Epithelial cell of proximal tubule (primary cell): ENCODE measurements at regions not wholly inside any gene's neighbourhood (a gene's known extent, or its start where the extent isn't known, plus 50 kb on each side); places are given as distances from the start of the nearest gene placed in this dataset.

Experiments
- DNase-seq: peaks from one replicate; pipeline ENCODE4 v3.0.0-alpha.2; 2011; ENCODE audit warnings: low read depth
- H3K4me3 ChIP-seq: 2 replicates; pipeline ENCODE4 v1.5.1; 2011; ENCODE audit warnings: low read depth, mild to moderate bottlenecking, low read length
- CTCF ChIP-seq: conservative IDR thresholded peaks from 2 replicates; pipeline ENCODE4 v1.5.1; 2012; ENCODE audit warnings: low read depth, mild to moderate bottlenecking, low read length

DNA sequence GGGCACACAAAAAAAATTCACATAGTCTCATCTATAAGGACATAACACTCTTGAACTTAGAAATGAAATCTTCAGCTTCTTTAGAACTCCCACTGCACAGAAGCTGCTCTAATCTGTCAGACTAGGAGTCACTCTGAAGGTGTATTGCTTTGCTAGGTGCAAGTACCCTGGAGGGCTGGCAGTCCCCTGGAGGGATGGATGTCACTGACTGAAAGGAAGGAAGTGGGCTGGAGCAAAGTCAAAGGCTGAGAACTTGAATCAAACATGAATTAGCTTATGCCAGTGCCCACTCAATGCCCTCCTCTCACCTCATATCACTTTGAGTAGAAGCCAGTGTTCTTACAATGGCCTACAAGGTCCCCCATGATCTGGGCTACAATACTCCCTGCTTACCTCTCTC, 140.3 kb upstream of the ANKRD1 start:
- no peak for TF ChIP-seq CTCF
- H3K4me3 ChIP-seq, result no peak overlapping the region
- no peak for DNase-seq

GRCh38 chr10:91061608-91062007, 140.7 kb upstream of the ANKRD1 start:
- no peak for DNase-seq
- TF ChIP-seq CTCF, result no peak
- no peak overlapping the region for H3K4me3 ChIP-seq

DNA sequence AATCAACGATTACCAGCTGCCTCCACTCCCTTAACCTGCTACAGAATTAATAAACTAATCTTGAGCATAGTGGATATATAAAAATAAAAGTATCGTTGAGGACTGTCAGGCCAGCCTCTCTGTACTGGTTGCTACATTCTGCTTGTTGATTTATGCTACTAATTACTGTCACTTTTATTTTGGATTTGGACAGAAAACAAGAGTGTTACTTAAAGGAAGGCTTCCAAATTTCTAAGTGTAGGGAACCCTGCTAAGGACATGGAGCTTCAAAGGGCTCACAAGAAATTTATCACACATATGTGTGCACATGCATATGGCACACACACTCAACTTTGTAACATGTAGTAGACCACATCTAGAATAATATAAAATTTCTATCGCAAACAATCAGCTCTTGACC, 141.2 kb upstream of the ANKRD1 start:
- no peak overlapping the region for H3K4me3 ChIP-seq
- no peak for DNase-seq
- TF ChIP-seq CTCF, result no peak

DNA sequence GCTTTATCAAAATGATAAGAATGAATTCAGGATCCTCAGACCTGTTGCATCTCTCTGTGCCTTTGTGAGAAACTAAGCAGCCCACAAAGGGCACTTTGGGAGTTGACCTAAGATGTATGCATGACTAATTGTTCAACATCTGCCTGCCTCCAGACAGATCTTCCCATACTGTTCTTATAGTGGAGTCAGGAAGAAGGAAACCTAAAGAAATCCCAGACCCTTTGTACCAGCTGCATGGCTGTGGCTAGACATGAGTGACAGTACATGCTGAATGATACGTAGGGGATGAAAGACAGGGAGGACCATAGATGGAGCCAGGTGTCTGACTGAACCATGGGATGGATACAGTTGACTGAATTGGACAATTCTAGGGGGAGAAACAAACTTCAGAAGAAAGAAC, 148.7 kb upstream of the PCGF5 start:
- TF ChIP-seq CTCF, result no peak

DNA sequence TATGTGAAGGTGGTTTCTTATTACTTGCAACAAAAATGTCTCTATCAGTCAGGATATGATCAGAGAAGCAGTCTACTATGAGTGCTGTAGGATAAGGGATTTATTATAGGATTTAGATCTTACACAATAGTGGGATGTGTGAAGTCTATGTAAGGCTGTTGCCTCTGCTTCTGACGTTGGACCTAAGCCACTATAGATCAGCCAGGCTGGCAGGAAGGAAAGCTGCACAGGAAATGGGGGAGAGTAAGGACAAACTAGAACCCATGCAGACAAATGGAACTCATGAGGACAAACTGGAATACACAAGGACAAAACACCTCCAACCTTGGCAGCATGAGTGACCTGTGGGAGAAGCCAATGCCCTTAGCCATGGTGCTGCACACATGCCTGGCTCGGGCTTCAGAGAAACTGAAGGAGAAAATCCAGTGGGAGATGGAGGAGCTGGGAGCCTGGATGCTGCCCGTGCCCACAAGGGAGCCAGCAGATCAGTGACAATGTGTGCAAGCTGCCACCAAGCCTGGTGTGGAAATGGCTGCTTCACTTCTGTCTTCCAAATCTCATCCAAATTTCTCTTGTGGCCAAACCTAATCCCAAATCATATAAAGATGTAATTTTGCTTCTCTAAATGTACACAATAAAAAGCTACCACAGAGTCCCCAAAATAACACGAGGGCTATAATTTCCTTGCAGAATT, 147.0 kb upstream of the PCGF5 start:
- TF ChIP-seq CTCF, result no peak
- no peak for DNase-seq
- no peak overlapping the region for H3K4me3 ChIP-seq

More for the DNA sequence above, 148.7 kb upstream of the PCGF5 start:
- H3K4me3 ChIP-seq, result no peak overlapping the region
- no peak for DNase-seq

GRCh38 chr10:91076991-91077548, 143.4 kb upstream of the PCGF5 start:
- H3K4me3 ChIP-seq, result no peak overlapping the region
- no peak for DNase-seq
- TF ChIP-seq CTCF, result no peak

DNA sequence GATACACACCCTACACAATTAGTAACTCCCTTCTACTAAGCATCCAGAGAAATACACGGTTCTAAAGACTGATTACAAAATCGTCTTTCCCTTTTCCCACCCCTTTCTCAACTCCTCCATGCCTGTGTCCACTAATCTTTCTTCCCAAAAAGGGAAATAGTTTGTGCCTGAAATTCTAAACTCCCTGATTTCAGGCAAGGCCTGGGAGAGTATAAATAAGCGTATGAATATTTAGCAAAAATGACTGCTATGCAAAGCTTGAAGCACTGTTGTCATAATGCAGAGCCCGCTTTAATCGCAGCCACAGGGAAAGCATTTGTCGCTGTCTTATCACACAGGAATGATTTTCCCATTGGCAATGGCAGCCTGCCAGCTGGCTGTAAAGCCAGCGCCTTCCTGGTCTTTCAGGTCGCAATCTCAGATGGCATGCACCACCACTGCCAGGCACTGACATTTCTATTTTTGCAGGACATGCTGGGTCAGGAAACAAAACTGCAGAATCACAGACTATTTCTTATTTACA, 142.9 kb upstream of the PCGF5 start:
- no peak for DNase-seq
- TF ChIP-seq CTCF, result no peak
- H3K4me3 ChIP-seq, result no peak overlapping the region
